GM19043 (cell line): ENCODE measurements at regions not wholly inside any gene's neighbourhood (a gene's known extent, or its start where the extent isn't known, plus 50 kb on each side); places are given as distances from the start of the nearest gene placed in this dataset.
"Not testable (repeated sequence)": the region's sequence is repeated elsewhere in the genome, so short reads cannot be mapped to it uniquely, and the experiment has no call there.

ENCODE experiments used
- ATAC-seq: cut with Tn5 transposase; IDR thresholded peaks from one replicate; pipeline ENCODE4 v1.9.1; 2021; ENCODE audit warnings: low read depth; ENCODE audit not compliant: unreplicated experiment

GRCh38 chr2:175304541-175304940, 123.0 kb upstream of the ATP5MC3 start:
- no peak for ATAC-seq

GRCh38 chr2:175293776-175294175, 112.3 kb upstream of the ATP5MC3 start:
- ATAC-seq, result no peak

GRCh38 chr2:175293195-175293594, 111.7 kb upstream of the ATP5MC3 start:
- ATAC-seq, result no peak

DNA sequence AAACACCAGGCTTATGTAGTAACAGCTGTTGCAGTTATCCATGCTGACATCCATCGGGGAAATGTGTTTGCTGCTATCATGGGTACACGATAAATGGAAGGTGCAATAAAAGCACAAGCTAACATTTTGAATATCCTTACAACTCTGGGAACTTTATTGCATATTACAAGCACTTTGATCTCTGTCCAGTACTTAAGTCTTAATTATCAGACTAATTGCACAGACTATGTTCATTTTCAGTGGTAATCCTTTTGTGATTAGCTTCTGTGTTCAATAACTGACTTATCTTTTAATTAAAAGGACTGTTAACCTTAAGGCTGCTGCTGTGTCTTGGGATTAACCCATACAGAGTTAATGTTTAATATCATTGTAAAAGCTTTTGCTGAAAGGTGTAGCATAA, 101.4 kb upstream of the ATP5MC3 start:
- ATAC-seq, result no peak

DNA sequence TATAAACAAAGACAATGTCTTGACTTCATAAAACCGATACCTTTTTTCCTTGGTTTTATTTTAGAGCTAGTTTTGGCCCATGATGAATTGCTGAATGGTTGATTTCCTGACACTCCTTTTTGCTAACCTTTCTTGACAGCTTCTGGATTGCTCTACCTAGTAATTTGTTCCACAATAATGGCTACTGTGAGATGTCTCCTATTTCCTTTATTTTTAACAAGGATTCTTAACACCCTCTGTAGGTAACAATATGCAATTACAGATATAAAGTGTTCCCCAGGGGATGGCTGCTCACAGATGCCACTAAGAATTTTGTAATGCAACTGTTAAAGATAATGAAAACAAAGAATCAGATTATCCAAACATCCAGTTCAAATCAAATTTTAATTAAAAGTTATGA, 100.8 kb upstream of the ATP5MC3 start:
- ATAC-seq, result no peak

GRCh38 chr2:175277772-175278171, 96.3 kb upstream of the ATP5MC3 start:
- no peak for ATAC-seq

GRCh38 chr2:175275539-175275938, 94.0 kb upstream of the ATP5MC3 start:
- ATAC-seq, result no peak

DNA sequence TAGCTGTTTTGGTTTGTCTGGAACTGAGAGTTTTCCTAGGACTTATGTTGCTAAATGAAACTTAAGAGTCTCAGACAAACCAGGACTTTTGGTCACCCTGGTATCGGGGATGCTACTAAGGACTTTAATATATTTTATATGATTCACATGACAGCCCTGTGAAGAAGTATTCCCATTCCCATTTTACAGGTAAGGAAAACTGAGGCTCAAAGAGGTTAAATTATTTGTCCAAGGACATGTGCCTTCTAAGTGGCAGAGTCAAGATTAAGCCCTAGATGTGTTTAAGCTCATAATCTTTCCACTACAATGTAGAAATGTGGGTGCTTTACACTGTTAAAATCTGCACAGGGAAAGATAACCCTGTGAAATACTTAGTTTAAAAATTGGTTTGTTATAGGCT, 77.7 kb upstream of the ATP5MC3 start:
- no peak for ATAC-seq

GRCh38 chr2:175256806-175257585, 75.5 kb upstream of the ATP5MC3 start:
- no peak for ATAC-seq

- not testable (repeated sequence) for ATAC-seq
Measured at GRCh38 chr2:175256391-175256790, 74.9 kb upstream of the ATP5MC3 start.

DNA sequence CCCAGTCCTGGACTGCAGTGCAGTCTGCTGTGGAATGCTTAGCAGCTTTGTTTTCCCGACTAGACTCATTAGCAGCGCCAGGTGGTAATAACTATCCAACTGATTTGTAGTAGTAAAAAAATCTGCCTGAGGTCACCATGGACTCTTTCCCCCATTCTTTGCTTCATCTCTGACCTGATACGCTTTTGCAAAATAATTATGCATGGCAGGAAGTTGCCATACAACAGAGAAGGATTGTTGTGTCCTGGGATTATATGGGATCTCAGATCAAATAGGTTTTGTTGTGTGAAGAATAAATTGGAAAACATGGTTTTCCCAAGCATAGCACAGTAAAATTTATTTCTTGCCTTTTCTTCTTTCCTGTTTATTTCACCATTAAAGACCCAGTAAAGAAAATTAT, 72.4 kb upstream of the ATP5MC3 start:
- no peak for ATAC-seq

GRCh38 chr2:175251425-175252041, 70.0 kb upstream of the ATP5MC3 start:
- ATAC-seq, result no peak

GRCh38 chr2:175247159-175247558, 65.6 kb upstream of the ATP5MC3 start:
- ATAC-seq, result no peak

- no peak for ATAC-seq
Measured at GRCh38 chr2:175244697-175245096, 63.2 kb upstream of the ATP5MC3 start.

GRCh38 chr2:175241691-175242090, 60.2 kb upstream of the ATP5MC3 start:
- ATAC-seq, result no peak

DNA sequence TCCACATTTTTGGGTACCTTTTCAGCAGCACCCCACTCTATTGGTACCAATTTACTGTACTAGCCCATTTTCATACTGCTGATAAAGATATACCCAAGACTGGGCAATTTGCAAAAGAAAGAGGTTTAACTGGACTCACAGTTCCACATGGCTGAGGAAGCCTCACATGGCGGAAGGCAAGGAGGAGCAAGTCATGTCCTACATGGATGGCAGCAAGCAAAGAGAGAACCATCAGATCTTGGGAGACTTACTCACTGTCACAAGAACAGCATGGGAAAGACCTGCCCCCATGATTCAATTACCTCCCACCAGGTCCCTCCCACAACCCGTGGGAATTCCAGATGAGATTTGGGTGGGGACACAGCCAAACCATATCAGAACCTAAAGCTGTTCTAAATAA, 58.5 kb upstream of the ATP5MC3 start:
- ATAC-seq, result not testable (repeated sequence)

GRCh38 chr2:175236930-175237329, 55.4 kb upstream of the ATP5MC3 start:
- ATAC-seq, result no peak

DNA sequence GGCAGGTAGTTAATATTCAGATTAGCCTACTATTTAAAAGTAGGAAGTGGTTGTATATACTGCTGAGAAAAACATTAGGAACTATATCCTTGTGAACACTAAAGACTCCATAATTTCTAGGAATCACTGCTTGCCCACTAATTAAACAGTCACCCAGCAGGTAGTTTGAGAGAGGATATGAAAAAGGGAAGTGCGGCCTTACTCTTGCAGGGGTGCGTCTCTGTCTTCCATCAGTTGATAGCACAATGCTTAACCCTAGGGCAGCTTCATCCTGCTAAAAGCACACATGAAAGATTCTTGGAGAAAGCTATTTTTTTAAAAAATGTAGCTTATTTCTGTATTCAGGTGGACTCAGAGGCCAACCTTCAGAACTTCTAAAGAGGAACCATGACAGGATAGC, 53.1 kb upstream of the ATP5MC3 start:
- no peak for ATAC-seq

DNA sequence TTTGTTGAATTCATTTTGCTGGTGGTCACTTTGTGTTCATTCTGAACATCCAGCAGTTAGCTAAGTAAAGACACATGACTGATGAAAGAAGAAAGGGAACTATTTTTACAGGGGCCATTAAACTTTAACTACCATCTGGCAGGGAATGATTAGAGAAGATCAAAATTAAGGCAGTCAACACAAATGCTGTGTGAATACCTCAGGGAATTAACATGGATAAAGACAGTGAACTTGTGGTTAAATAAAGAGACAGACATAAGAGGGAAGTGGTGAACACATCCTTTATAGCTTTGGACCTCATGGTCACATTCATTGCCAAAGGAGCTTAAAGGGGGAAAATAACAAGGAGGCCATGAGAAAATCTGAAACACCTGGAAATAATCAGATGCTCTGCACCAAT, 52.6 kb upstream of the ATP5MC3 start:
- no peak for ATAC-seq

DNA sequence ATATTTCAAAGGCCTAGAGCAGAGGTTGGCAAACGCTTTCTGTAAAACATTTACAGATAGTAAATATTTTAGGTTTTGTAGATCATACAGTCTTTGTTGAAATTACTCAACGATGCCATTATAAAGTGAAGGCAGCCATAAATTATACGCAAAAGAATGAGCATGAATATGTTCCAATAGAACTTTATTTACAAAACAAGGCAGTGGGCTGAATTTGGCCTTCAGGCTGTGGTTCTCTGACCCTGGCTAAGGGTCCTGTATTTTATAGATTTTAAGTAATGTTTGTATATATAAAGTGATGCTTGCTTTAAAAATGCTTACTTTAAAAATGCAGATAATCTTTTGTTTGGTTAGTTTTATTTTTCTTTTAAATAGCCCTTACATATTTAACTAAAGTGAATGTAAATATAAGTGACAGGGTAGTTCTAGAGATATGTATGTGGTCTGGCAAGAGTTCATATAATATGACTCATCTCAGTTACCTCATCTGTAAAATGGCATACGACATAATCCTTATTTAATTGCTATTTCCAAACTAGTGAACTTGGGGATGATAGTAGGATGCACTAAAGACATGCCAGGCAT, 51.7 kb upstream of the ATP5MC3 start:
- no peak for ATAC-seq
